Pancreas (tissue), 10 donors: ENCODE measurements at regions not wholly inside any gene's neighbourhood (a gene's known extent, or its start where the extent isn't known, plus 50 kb on each side); places are given as distances from the start of the nearest gene placed in this dataset.

ENCODE experiments used
- ATAC-seq, 4 donors: fragments of 200-7000 bp; cut with Tn5 transposase; one replicate each; pipeline versions ENCODE4 v1.8.0 to v1.9.1; 2020; ENCODE audit warnings: mild to moderate bottlenecking in 4 of 4, moderate library complexity in 4 of 4
- DNase-seq, 6 donors: peaks; one replicate each; pipeline ENCODE4 v3.0.0-alpha.2; 2020
- FAIRE-seq: peaks from 2 replicates; lab custom pipeline; 2012; peaks lifted over from hg19 to GRCh38; lab: Jason Lieb, UNC
- H3K27ac ChIP-seq, 4 donors: fragments of 200-600 bp; sonication (generic); 1 replicate in 3 of 4; 2 replicates in 1 of 4; pipeline versions ENCODE4 v1.5.0 to v1.8.0; 2020
- H3K27me3 ChIP-seq, 4 donors: fragments of 200-600 bp; one replicate each; pipeline ENCODE4 v1.8.0; 2021
- H3K36me3 ChIP-seq, 3 donors: fragments of 200-600 bp; sonication (generic) in 1 of 3; one replicate each; pipeline versions ENCODE4 v1.5.0 to v1.8.0; 2020 to 2021
- H3K4me1 ChIP-seq, 3 donors: fragments of 200-600 bp; one replicate each; pipeline ENCODE4 v1.8.0; 2021
- H3K4me3 ChIP-seq, 4 donors: fragments of 200-600 bp; sonication (generic) in 2 of 4; one replicate each; pipeline versions ENCODE4 v1.5.0 to v1.8.0; 2020 to 2021
- H3K9me3 ChIP-seq, 4 donors: fragments of 200-600 bp; one replicate each; pipeline ENCODE4 v1.8.0; 2021
- WGBS, 2 donors: extraction: QIAGEN DNeasy Blood & Tissue Kit; methylation state at CpG; one replicate each; pipeline ENCODE4 v1.1.7; 2013; 5-methylcytosine and 5-hydroxymethylcytosine counted together
- intact Hi-C, 3 donors: fragments of 100-400 bp; cut with DNase I; formaldehyde crosslinking; loops; one replicate each; pipeline versions ENCODE4 v1.11.1 to v1.14.2; 2022
- TF ChIP-seq, protein P1 (sequence below), 4 donors: fragments of 200-600 bp; sonication (generic) in 3 of 4; IDR thresholded peaks; one replicate each; pipeline versions ENCODE4 v1.5.0 to v1.8.0; 2021; ENCODE audit warnings: antibody characterized with exemption in 4 of 4
- donor health status: healthy with polysubstance abuse.
- donor health status: DM: no; HTN: no; CAD: no; lungs with moderate emphysema.
- donor health status: DM: no; HTN: no; CAD: no.
- donor health status: control.
- donor health status: control.
- donor health status: Bipolar disorder and iron deficiency.
- donor health status: DM: yes; HTN: yes; CAD: no.
- donor health status: DM: no; HTN: no; CAD: no.
- donor health status: DM: no; HTN: no; CAD: no.
- donor health status: DM: yes; HTN: yes; CAD: no.

DNA sequence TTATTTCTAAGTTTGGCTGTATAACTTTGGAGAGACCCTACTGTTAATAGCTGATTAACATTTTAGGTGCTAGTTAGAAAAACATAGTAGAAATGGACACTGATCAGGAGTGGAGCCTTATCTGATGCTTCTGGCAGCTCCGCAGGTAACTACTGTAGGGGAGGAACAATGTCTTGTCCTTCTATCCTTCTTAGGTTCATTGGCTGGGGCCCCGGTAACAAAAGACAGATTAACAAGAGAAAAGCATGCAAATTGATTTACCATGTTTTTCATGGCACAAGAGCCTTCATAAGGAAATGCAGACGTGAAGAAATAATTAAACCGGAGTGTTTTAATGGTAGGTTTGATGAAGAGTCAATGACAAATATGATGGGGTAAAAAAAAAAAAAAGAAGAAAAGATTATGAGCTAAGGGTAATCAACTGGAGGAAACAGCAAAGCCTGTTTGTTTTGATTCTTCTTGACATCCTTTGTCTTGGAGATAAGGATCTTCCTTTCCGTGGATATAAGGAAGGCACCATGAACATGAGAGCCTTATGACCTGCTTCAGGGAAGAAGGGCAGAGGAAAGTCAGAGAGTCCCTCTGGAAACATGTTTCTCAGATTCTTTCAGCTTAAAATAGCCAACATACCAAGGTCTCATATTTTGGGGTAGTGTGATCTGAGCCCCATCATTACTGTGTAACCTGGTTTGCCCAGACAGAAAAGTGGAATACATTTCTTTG lies 62.4 kb upstream of the GCFC2 start:
- DNase-seq (no peak), ATAC-seq (no peak), FAIRE-seq (no peak)
- intact Hi-C loops, result no loop called here
- H3K4me3 ChIP-seq, result no peak overlapping the region
- H3K4me1 ChIP-seq, result no peaks in the 10 kb centered on the region
- TF ChIP-seq, protein P1, sequence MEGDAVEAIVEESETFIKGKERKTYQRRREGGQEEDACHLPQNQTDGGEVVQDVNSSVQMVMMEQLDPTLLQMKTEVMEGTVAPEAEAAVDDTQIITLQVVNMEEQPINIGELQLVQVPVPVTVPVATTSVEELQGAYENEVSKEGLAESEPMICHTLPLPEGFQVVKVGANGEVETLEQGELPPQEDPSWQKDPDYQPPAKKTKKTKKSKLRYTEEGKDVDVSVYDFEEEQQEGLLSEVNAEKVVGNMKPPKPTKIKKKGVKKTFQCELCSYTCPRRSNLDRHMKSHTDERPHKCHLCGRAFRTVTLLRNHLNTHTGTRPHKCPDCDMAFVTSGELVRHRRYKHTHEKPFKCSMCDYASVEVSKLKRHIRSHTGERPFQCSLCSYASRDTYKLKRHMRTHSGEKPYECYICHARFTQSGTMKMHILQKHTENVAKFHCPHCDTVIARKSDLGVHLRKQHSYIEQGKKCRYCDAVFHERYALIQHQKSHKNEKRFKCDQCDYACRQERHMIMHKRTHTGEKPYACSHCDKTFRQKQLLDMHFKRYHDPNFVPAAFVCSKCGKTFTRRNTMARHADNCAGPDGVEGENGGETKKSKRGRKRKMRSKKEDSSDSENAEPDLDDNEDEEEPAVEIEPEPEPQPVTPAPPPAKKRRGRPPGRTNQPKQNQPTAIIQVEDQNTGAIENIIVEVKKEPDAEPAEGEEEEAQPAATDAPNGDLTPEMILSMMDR (IDR thresholded peaks at IDR 0.05), result no peak
- no peaks in the 10 kb centered on the region for H3K27me3 ChIP-seq
- H3K27ac ChIP-seq, result no peak overlapping the region
- 47 to 49% methylated on average over 5 of the region's 5 CpGs for WGBS, 2 donors
- H3K36me3 ChIP-seq, result no peaks in the 10 kb centered on the region
- no peaks in the 10 kb centered on the region for H3K9me3 ChIP-seq

DNA sequence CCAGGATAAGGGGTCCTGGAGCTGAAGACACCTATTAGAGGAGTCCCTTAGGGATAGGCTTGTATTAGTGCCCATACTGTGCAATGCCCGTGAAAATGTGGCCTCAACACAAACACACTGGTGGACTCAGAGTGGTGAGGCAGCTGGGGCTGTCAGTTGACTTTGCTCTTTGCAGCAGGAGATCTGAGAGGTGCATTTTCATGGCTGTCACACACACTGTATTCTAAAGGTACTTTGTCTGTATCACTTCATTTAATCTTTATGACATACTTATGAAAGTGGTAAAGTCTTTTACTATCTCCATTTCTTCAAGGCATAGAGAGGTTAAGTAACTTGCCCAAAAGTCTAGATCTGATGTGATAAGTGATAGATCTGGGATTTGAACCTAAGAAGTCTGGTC lies 55.1 kb upstream of the GCFC2 start:
- no peak overlapping the region for H3K4me3 ChIP-seq
- FAIRE-seq, result no peak
- DNase-seq, result no peak
- no peak overlapping the region for H3K27ac ChIP-seq
- intact Hi-C loops, result no loop called here
- peaks cover 0 to 3% (median 0%) of the 10 kb centered on the region in 3 donors for H3K4me1 ChIP-seq
- ATAC-seq, result no peak
- 80 to 100% methylated on average over 1 of the region's 1 CpG for WGBS, 2 donors
- TF ChIP-seq, protein P1 (IDR thresholded peaks at IDR 0.05), result no peak
- no peaks in the 10 kb centered on the region for H3K27me3 ChIP-seq
- no peaks in the 10 kb centered on the region for H3K9me3 ChIP-seq
- H3K36me3 ChIP-seq, result no peaks in the 10 kb centered on the region

DNA sequence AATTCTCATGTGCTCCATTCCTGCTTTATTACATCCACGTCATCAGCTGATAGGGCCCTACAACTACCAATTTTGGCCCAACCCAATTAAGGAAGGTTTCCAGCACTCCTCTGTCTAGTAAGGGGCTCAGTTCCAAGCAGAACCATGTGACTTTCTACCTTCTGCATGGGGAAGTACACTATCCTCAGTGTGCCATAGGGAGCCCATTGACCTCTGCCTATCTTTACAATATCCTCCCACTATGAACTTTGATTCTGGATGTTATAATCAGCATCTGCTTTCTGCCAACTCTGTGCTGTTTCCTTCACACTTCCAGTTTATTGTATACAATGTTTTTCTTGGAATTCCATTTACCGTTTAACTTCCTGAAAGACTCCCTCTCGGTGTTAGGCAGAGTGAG lies 53.9 kb upstream of the GCFC2 start:
- no peak overlapping the region for H3K27ac ChIP-seq
- TF ChIP-seq, protein P1 (IDR thresholded peaks at IDR 0.05), result no peak
- no peaks in the 10 kb centered on the region for H3K36me3 ChIP-seq
- no peaks in the 10 kb centered on the region for H3K27me3 ChIP-seq
- 83 to 88% methylated on average over 3 of the region's 3 CpGs for WGBS, 2 donors
- ATAC-seq (no peak), DNase-seq (no peak), FAIRE-seq (no peak)
- H3K4me3 ChIP-seq, result no peak overlapping the region
- intact Hi-C loops, result no loop called here
- peaks cover 0 to 3% (median 0%) of the 10 kb centered on the region in 3 donors for H3K4me1 ChIP-seq
- no peaks in the 10 kb centered on the region for H3K9me3 ChIP-seq
